Natural killer cell (primary cell): ENCODE measurements at regions not wholly inside any gene's neighbourhood (a gene's known extent, or its start where the extent isn't known, plus 50 kb on each side); places are given as distances from the start of the nearest gene placed in this dataset.
A peak's percentile ranks its signal among the peaks of the same experiment; 100 is the strongest.

Experiments used
- ATAC-seq, 3 donors: fragments of 150-1000 bp in 2 of 3; fragments of 200-7000 bp in 1 of 3; cut with Tn5 transposase; 1 replicate in 1 of 3; 2 replicates in 2 of 3; pipeline ENCODE4 v1.10.0; 2021; ENCODE audit warnings: mild to moderate bottlenecking in 2 of 3, moderate library complexity in 2 of 3
- DNase-seq, 2 donors: peaks; one replicate each; pipeline versions ENCODE4 v3.0.0 to v3.0.0-alpha.2; 2013 to 2021; ENCODE audit warnings: mixed read lengths in 1 of 2
- H3K27ac ChIP-seq: one replicate; pipeline ENCODE4 v1.5.1; 2013; ENCODE audit warnings: mild to moderate bottlenecking, low read length
- H3K27me3 ChIP-seq: one replicate; pipeline ENCODE4 v1.6.1; 2013; ENCODE audit warnings: low read length; ENCODE audit not compliant: control insufficient read depth, insufficient read depth
- H3K36me3 ChIP-seq: one replicate; pipeline ENCODE4 v1.6.1; 2013; ENCODE audit warnings: low read length; ENCODE audit not compliant: control insufficient read depth, insufficient read depth
- H3K4me1 ChIP-seq: one replicate; pipeline ENCODE4 v1.6.1; 2013; ENCODE audit warnings: low read length; ENCODE audit not compliant: control insufficient read depth, insufficient read depth
- H3K4me3 ChIP-seq: one replicate; pipeline ENCODE4 v1.5.1; 2013; ENCODE audit warnings: low read length
- H3K9me3 ChIP-seq: one replicate; pipeline ENCODE4 v1.6.1; 2013; ENCODE audit warnings: low read length; ENCODE audit not compliant: control insufficient read depth, insufficient read depth
- H3K27ac Mint-ChIP-seq, 2 donors: one replicate each; pipeline ENCODE4 v1.8.0; 2022; ENCODE audit warnings: mild to moderate bottlenecking in 2 of 2, mixed read lengths in 2 of 2, moderate library complexity in 1 of 2
- H3K27me3 Mint-ChIP-seq, 2 donors: one replicate each; pipeline ENCODE4 v1.8.0; 2022; ENCODE audit warnings: low read depth in 2 of 2, mixed read lengths in 2 of 2
- H3K36me3 Mint-ChIP-seq: one replicate; pipeline ENCODE4 v1.8.0; 2022; ENCODE audit warnings: mixed read lengths
- H3K4me1 Mint-ChIP-seq, 2 donors: one replicate each; pipeline ENCODE4 v1.8.0; 2022; ENCODE audit warnings: mixed read lengths in 2 of 2
- H3K4me3 Mint-ChIP-seq: one replicate; pipeline ENCODE4 v1.8.0; 2022; ENCODE audit warnings: mild to moderate bottlenecking, moderate library complexity, mixed read lengths
- H3K9me3 Mint-ChIP-seq, 2 donors: one replicate each; pipeline ENCODE4 v1.8.0; 2022; ENCODE audit warnings: mixed read lengths in 2 of 2
- WGBS: methylation state at CpG from one replicate; pipeline ENCODE4 v1.1.7; 2013; ENCODE audit warnings: missing lambda C conversion rate; ENCODE audit not compliant: insufficient coverage; 5-methylcytosine and 5-hydroxymethylcytosine counted together
- intact Hi-C: fragments of 100-400 bp; cut with micrococcal nuclease; formaldehyde crosslinking; loops from one replicate; pipeline ENCODE4 v1.14.2; 2022
- TF ChIP-seq, protein P1 (sequence below): fragments of 200-600 bp; IDR thresholded peaks from one replicate; pipeline ENCODE4 v1.8.0; 2022; ENCODE audit warnings: antibody characterized with exemption

DNA sequence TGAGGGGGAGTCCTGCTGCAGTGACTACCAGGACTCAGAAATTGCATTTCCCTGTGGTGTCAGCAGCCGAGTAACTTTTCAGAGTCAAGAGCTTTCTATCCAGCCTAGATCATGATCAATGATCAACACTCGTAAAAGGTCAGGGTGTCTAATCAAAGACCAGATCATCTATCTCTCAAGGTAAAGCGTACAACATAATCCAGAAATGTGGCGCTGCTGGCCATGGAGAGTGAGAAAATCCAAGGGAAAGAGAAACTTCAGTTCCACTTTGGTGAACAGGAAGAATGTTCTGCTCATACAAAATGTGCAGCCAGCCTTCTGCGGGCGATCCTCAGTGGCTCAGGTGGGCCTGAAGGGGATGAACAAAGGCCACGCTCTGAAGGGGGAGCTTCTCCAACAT lies 1005.8 kb upstream of the NR2F2 start:
- H3K27me3 ChIP-seq = peaks cover 16% of the 10 kb centered on the region
- intact Hi-C loops = no loop called here
- Mint-ChIP-seq H3K4me3 (no peak overlapping the region), H3K9me3 (no peaks in the 10 kb centered on the region), H3K27ac (no peak overlapping the region), H3K27me3 (peaks cover 50 to 80% of the 10 kb centered on the region in 2 donors), H3K4me1 (peaks cover 6 to 11% of the 10 kb centered on the region in 2 donors), H3K36me3 (no peaks in the 10 kb centered on the region)
- TF ChIP-seq, protein P1, sequence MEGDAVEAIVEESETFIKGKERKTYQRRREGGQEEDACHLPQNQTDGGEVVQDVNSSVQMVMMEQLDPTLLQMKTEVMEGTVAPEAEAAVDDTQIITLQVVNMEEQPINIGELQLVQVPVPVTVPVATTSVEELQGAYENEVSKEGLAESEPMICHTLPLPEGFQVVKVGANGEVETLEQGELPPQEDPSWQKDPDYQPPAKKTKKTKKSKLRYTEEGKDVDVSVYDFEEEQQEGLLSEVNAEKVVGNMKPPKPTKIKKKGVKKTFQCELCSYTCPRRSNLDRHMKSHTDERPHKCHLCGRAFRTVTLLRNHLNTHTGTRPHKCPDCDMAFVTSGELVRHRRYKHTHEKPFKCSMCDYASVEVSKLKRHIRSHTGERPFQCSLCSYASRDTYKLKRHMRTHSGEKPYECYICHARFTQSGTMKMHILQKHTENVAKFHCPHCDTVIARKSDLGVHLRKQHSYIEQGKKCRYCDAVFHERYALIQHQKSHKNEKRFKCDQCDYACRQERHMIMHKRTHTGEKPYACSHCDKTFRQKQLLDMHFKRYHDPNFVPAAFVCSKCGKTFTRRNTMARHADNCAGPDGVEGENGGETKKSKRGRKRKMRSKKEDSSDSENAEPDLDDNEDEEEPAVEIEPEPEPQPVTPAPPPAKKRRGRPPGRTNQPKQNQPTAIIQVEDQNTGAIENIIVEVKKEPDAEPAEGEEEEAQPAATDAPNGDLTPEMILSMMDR = no peak
- no peak overlapping the region for H3K4me3 ChIP-seq
- H3K9me3 ChIP-seq = no peaks in the 10 kb centered on the region
- no peaks in the 10 kb centered on the region for H3K36me3 ChIP-seq
- WGBS = 86% methylated on average over 7 of the region's 7 CpGs
- peaks cover 4% of the 10 kb centered on the region for H3K4me1 ChIP-seq
- ATAC-seq (no peak), DNase-seq (no peak)
- H3K27ac ChIP-seq = no peak overlapping the region

DNA sequence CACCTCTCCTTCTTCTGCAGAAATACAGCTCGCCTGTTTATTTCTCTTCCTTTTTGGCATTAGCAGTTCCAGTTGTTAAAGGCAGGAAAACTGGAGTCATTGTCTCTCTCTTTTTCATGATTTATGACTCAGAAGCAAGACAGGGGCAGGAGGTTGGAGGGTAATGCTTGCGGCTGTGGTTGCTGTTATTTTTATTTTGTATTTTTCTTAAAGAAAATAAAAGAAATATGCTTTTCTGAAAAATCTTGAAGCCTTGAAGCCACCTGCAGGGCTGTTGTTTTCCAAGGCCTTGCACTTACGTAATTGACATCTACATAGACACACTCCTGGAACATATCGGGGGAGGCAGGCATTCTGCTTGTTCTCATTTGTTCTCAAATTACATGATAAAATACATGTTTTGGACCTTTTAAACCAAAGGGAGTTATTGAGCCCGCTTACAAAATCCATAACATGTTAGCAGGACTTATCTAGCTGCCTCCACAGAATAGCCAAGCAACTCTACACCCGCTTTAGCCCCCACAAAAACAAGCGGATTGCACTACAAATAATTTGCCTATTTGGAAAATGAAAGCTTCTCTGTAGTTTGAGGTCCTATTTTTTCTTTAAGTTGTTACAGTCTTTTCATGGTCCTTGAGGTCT lies 1004.6 kb upstream of the NR2F2 start:
- H3K9me3 Mint-ChIP-seq = no peaks in the 10 kb centered on the region
- intact Hi-C loops = no loop called here
- DNase-seq (no peak), ATAC-seq (no peak)
- peaks cover 6 to 11% of the 10 kb centered on the region in 2 donors for H3K4me1 Mint-ChIP-seq
- Histone ChIP-seq H3K27me3 (peaks cover 16% of the 10 kb centered on the region), H3K36me3 (no peaks in the 10 kb centered on the region), H3K4me3 (no peak overlapping the region), H3K4me1 (peaks cover 4% of the 10 kb centered on the region), H3K27ac (no peak overlapping the region), H3K9me3 (no peaks in the 10 kb centered on the region)
- WGBS = 47% methylated on average over 5 of the region's 7 CpGs
- TF ChIP-seq, protein P1 = no peak
- no peak overlapping the region for H3K27ac Mint-ChIP-seq
- H3K4me3 Mint-ChIP-seq = peak overlapping the region; percentile 13
- peaks cover 48 to 81% of the 10 kb centered on the region in 2 donors for H3K27me3 Mint-ChIP-seq
- no peaks in the 10 kb centered on the region for H3K36me3 Mint-ChIP-seq

DNA sequence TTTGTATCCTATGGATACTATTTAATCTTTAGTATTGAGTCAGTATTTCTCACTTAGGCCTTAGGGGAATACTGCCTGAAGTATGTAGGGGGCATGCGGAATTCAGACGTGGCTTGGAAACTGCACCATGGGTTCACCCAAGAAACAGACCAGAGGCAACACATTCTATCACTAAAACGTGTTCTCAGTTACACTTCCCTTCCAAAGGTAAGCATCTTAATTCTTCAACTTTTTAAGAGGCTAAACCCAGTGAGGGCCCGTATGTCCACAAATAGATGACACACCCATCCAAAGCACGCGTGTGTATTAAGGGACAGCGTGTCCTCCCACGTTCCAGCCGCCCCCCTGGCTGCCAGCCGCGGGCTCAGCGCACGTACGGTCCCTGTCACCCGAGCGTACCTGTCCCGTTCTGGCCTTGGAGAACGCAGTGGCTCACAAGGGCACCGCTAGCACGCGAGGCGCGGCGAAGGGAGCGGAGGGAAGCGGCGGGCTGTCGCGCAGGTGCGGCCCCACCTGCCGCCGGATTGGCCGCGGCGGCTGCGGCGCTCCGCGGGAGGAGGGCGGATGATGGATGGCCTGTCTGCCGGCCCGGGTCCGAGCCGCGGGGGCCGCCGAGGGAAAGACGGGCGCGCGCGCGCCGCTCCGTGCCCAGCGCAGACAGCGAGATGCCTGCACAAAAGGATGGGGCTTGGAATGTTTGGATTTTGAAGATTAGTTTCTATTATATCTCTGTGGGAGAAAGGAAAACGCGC lies 1003.9 kb upstream of the NR2F2 start:
- Mint-ChIP-seq H3K36me3 (no peaks in the 10 kb centered on the region), H3K27me3 (peaks cover 43 to 76% of the 10 kb centered on the region in 2 donors), H3K4me3 (peak overlapping the region; percentile 13), H3K27ac (no peak overlapping the region), H3K4me1 (peaks cover 6 to 11% of the 10 kb centered on the region in 2 donors), H3K9me3 (no peaks in the 10 kb centered on the region)
- Histone ChIP-seq H3K27me3 (peaks cover 16% of the 10 kb centered on the region), H3K27ac (no peak overlapping the region), H3K4me1 (peaks cover 4% of the 10 kb centered on the region), H3K36me3 (no peaks in the 10 kb centered on the region), H3K4me3 (no peak overlapping the region), H3K9me3 (no peaks in the 10 kb centered on the region)
- WGBS = 15% methylated on average over 59 of the region's 59 CpGs
- TF ChIP-seq, protein P1 = no peak
- intact Hi-C loops = no loop called here
- no peak for DNase-seq
- no peak for ATAC-seq
